Sigmoid colon (tissue), 4 donors: ENCODE measurements at regions not wholly inside any gene's neighbourhood (a gene's known extent, or its start where the extent isn't known, plus 50 kb on each side); places are given as distances from the start of the nearest gene placed in this dataset.
"Not testable (repeated sequence)": the region's sequence is repeated elsewhere in the genome, so short reads cannot be mapped to it uniquely, and the experiment has no call there.

Experiments used
- POLR2AphosphoS5 ChIP-seq, 4 donors: sonication (generic); formaldehyde crosslinking; IDR thresholded peaks; one replicate each; pipeline ENCODE4 v1.6.1; 2017; ENCODE audit warnings: antibody characterized with exemption in 4 of 4
- TF ChIP-seq, protein P1 (sequence below), 4 experiments: fragments of 450-650 bp in 3 of 4; fragments of 200-600 bp in 1 of 4; IDR thresholded peaks; one replicate each; pipeline ENCODE4 v1.5.1; 2016 to 2019; ENCODE audit warnings: antibody characterized with exemption in 4 of 4, mild to moderate bottlenecking in 3 of 4, moderate library complexity in 2 of 4

DNA sequence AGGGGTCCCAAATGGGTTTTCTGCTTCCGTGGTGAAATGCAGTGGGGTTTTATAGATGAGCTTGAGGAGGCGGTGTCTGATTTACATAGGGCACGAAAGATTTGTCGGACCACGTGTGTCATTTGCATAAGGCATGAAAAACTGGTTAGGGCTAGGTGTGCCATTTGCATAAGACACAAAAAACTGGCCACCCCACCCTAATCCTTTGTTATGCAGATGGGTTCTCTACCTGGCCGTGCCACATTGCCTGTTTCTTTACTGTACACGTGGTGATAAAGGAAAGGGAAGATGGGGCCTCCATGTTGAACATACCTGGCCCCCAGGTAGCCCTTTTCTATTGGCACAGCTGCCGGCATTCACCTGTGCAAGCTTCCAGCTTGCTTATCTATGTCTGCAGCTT lies 57.6 kb upstream of the OLIG2 start:
- TF ChIP-seq, protein P1, sequence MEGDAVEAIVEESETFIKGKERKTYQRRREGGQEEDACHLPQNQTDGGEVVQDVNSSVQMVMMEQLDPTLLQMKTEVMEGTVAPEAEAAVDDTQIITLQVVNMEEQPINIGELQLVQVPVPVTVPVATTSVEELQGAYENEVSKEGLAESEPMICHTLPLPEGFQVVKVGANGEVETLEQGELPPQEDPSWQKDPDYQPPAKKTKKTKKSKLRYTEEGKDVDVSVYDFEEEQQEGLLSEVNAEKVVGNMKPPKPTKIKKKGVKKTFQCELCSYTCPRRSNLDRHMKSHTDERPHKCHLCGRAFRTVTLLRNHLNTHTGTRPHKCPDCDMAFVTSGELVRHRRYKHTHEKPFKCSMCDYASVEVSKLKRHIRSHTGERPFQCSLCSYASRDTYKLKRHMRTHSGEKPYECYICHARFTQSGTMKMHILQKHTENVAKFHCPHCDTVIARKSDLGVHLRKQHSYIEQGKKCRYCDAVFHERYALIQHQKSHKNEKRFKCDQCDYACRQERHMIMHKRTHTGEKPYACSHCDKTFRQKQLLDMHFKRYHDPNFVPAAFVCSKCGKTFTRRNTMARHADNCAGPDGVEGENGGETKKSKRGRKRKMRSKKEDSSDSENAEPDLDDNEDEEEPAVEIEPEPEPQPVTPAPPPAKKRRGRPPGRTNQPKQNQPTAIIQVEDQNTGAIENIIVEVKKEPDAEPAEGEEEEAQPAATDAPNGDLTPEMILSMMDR (IDR thresholded peaks at IDR 0.05), result not testable (repeated sequence)
- not testable (repeated sequence) for TF ChIP-seq POLR2AphosphoS5 (IDR thresholded peaks at IDR 0.05)
